Keratinocyte (primary cell): ENCODE measurements at regions not wholly inside any gene's neighbourhood (a gene's known extent, or its start where the extent isn't known, plus 50 kb on each side); places are given as distances from the start of the nearest gene placed in this dataset.

ENCODE experiments used
- DNase-seq: peaks from one replicate; pipeline ENCODE4 v3.0.0-alpha.2; 2011; ENCODE audit warnings: low read depth, missing footprints, low spot score
- FAIRE-seq: peaks from 2 replicates; lab custom pipeline; 2011; peaks lifted over from hg19 to GRCh38; lab: Jason Lieb, UNC
- H2AFZ ChIP-seq: 2 replicates; pipeline ENCODE4 v1.6.0; 2012; ENCODE audit warnings: low read length, control low read depth, inconsistent platforms; ENCODE audit not compliant: control insufficient read depth
- H3K27ac ChIP-seq: 2 replicates; pipeline ENCODE4 v1.5.1; 2011; ENCODE audit warnings: low read length; ENCODE audit not compliant: control insufficient read depth, insufficient read depth
- H3K27me3 ChIP-seq: 3 replicates; pipeline ENCODE4 v1.6.0; 2011; ENCODE audit warnings: low read length; ENCODE audit not compliant: control insufficient read depth, insufficient read depth; ENCODE audit errors: extremely low read depth
- H3K36me3 ChIP-seq, 2 experiments: 2 replicates in 1 of 2; 3 replicates in 1 of 2; pipeline ENCODE4 v1.5.1; 2011; ENCODE audit warnings: low read length in 2 of 2, mild to moderate bottlenecking in 1 of 2; ENCODE audit not compliant: control insufficient read depth in 2 of 2, insufficient read depth in 2 of 2; ENCODE audit errors: extremely low read depth in 1 of 2
- H3K4me1 ChIP-seq: 3 replicates; pipeline ENCODE4 v1.5.1; 2011; ENCODE audit warnings: low read length; ENCODE audit not compliant: control insufficient read depth, insufficient read depth; ENCODE audit errors: extremely low read depth
- H3K4me2 ChIP-seq: 3 replicates; pipeline ENCODE4 v1.6.0; 2011; ENCODE audit warnings: low read depth, low read length; ENCODE audit not compliant: control insufficient read depth, insufficient read depth; ENCODE audit errors: extremely low read depth
- H3K4me3 ChIP-seq, 3 experiments: fragments of 200-600 bp in 1 of 3; sonication (generic) in 1 of 3; 2 replicates in 2 of 3; 3 replicates in 1 of 3; pipeline ENCODE4 v1.5.1; 2011 to 2016; ENCODE audit warnings: low read length in 3 of 3, mild to moderate bottlenecking in 3 of 3, control low read depth in 2 of 3, inconsistent platforms in 1 of 3, low read depth in 1 of 3, mixed read lengths in 1 of 3, mixed run types in 1 of 3, moderate library complexity in 1 of 3; ENCODE audit not compliant: control insufficient read depth in 2 of 3, insufficient read depth in 2 of 3; ENCODE audit errors: extremely low read depth in 1 of 3
- H3K79me2 ChIP-seq: 2 replicates; pipeline ENCODE4 v1.6.0; 2012; ENCODE audit warnings: low read length; ENCODE audit not compliant: control insufficient read depth, insufficient read depth
- H3K9ac ChIP-seq: 3 replicates; pipeline ENCODE4 v1.6.0; 2011; ENCODE audit warnings: low read length; ENCODE audit not compliant: control insufficient read depth, insufficient read depth; ENCODE audit errors: extremely low read depth
- H3K9me1 ChIP-seq: 3 replicates; pipeline ENCODE4 v1.6.0; 2011; ENCODE audit warnings: low read length; ENCODE audit not compliant: control insufficient read depth, insufficient read depth; ENCODE audit errors: extremely low read depth
- H3K9me3 ChIP-seq: 2 replicates; pipeline ENCODE4 v1.5.1; 2012; ENCODE audit warnings: low read depth, low read length; ENCODE audit not compliant: control insufficient read depth
- H4K20me1 ChIP-seq: 3 replicates; pipeline ENCODE4 v1.6.0; 2011; ENCODE audit warnings: low read length; ENCODE audit not compliant: control insufficient read depth, insufficient read depth; ENCODE audit errors: extremely low read depth
- CTCF ChIP-seq, 3 experiments: IDR thresholded peaks in 1 of 3; conservative IDR thresholded peaks in 1 of 3; optimal IDR thresholded peaks in 1 of 3; 2 replicates in 2 of 3; 3 replicates in 1 of 3; pipeline versions ENCODE3 to v1.5.1; 2011; ENCODE audit warnings: low read length in 3 of 3, mild to moderate bottlenecking in 3 of 3, moderate library complexity in 2 of 3, control low read depth in 1 of 3, inconsistent platforms in 1 of 3; ENCODE audit not compliant: insufficient read depth in 2 of 3; ENCODE audit errors: extremely low read depth in 1 of 3
- EZH2 ChIP-seq: IDR thresholded peaks from one replicate; pipeline ENCODE4 v1.6.1; 2012; ENCODE audit warnings: inconsistent platforms, mild to moderate bottlenecking, low read length, moderate library complexity
- dilution Hi-C: fragments of 300-500 bp; cut with MboI; formaldehyde crosslinking; loops from one replicate; pipeline ENCODE4 v1.7.0; 2020; ENCODE audit warnings: low sequenced_read_pairs; ENCODE audit not compliant: extremely low pct_ligation_motif_present

GRCh38 chr20:17883592-17884306, 84.8 kb downstream of the SNX5 start:
- no peaks in the 10 kb centered on the region for H3K9me1 ChIP-seq
- H3K36me3 ChIP-seq, result no peaks in the 10 kb centered on the region
- TF ChIP-seq EZH2 (no peak), CTCF (optimal IDR thresholded peaks at IDR 0.05 in 1 of 3, IDR thresholded peaks at IDR 0.05 in 1 of 3, conservative IDR thresholded peaks at IDR 0.05 in 1 of 3; ENCODE audit: extremely low read depth in 1 of 3, insufficient read depth in 2 of 3, low read length in 3 of 3) (peak in 1 of 3 experiments; percentile 3)
- no peaks in the 10 kb centered on the region for H3K79me2 ChIP-seq
- no peak overlapping the region for H3K4me3 ChIP-seq
- H3K27ac ChIP-seq, result no peak overlapping the region
- dilution Hi-C loops, result no loop called here
- peaks cover 12% of the 10 kb centered on the region for H3K9me3 ChIP-seq
- H3K9ac ChIP-seq, result no peak overlapping the region
- H3K4me2 ChIP-seq, result no peak overlapping the region
- no peaks in the 10 kb centered on the region for H4K20me1 ChIP-seq
- no peak for DNase-seq
- no peak for FAIRE-seq
- H3K27me3 ChIP-seq, result peaks cover 2% of the 10 kb centered on the region
- no peak overlapping the region for H2AFZ ChIP-seq
- peaks cover 20% of the 10 kb centered on the region for H3K4me1 ChIP-seq

GRCh38 chr20:17882834-17883591, 85.6 kb downstream of the SNX5 start:
- Histone ChIP-seq H2AFZ (no peak overlapping the region), H3K9me3 (peaks cover 6% of the 10 kb centered on the region), H3K4me1 (peaks cover 20% of the 10 kb centered on the region), H3K27ac (no peak overlapping the region), H3K36me3 (no peaks in the 10 kb centered on the region), H3K27me3 (peaks cover 10% of the 10 kb centered on the region), H3K79me2 (no peaks in the 10 kb centered on the region), H3K9me1 (no peaks in the 10 kb centered on the region), H3K4me2 (no peak overlapping the region), H4K20me1 (no peaks in the 10 kb centered on the region), H3K4me3 (no peak overlapping the region), H3K9ac (no peak overlapping the region)
- TF ChIP-seq EZH2, result no peak
- TF ChIP-seq CTCF (optimal IDR thresholded peaks at IDR 0.05 in 1 of 3, IDR thresholded peaks at IDR 0.05 in 1 of 3, conservative IDR thresholded peaks at IDR 0.05 in 1 of 3; ENCODE audit: extremely low read depth in 1 of 3, insufficient read depth in 2 of 3, low read length in 3 of 3), result no peak
- DNase-seq (no peak), FAIRE-seq (no peak)
- dilution Hi-C loops, result no loop called here
